ENCODE measurements at regions not wholly inside any gene's neighbourhood (a gene's known extent, or its start where the extent isn't known, plus 50 kb on each side); places are given as distances from the start of the nearest gene placed in this dataset.

GRCh38 chr5:110150199-110150598 lies 460.5 kb downstream of the MAN2A1 start:
- TF ChIP-seq CTCF (IDR thresholded peaks at IDR 0.05; ENCODE audit: low read depth, low read length): no peak
- peak in 1 of 2 donors; percentile 50 for DNase-seq (ENCODE audit: low read depth in 2 of 2)
- no peak overlapping the region for H3K4me3 ChIP-seq (replicated peaks in 1 of 2; ENCODE audit: low read depth in 2 of 2, low read length in 2 of 2)

- no peak for TF ChIP-seq CTCF (IDR thresholded peaks at IDR 0.05; ENCODE audit: low read depth, low read length)
- DNase-seq (ENCODE audit: low read depth in 2 of 2): peak; percentile 34 to 74
- no peak overlapping the region for H3K4me3 ChIP-seq (replicated peaks in 1 of 2; ENCODE audit: low read depth in 2 of 2, low read length in 2 of 2)
Observed at GRCh38 chr5:110159202-110159601, 469.5 kb downstream of the MAN2A1 start.

GRCh38 chr5:110161162-110161561 lies 471.4 kb downstream of the MAN2A1 start:
- TF ChIP-seq CTCF (IDR thresholded peaks at IDR 0.05; ENCODE audit: low read depth, low read length): no peak
- DNase-seq (ENCODE audit: low read depth in 2 of 2): no peak

GRCh38 chr5:110165366-110165765 lies 475.6 kb downstream of the MAN2A1 start:
- no peak for DNase-seq (ENCODE audit: low read depth in 2 of 2)
- TF ChIP-seq CTCF (IDR thresholded peaks at IDR 0.05; ENCODE audit: low read depth, low read length): no peak
- H3K4me3 ChIP-seq (replicated peaks in 1 of 2; ENCODE audit: low read depth in 2 of 2, low read length in 2 of 2): no peak overlapping the region

More at GRCh38 chr5:110161162-110161561, 471.4 kb downstream of the MAN2A1 start:
- no peak overlapping the region for H3K4me3 ChIP-seq (replicated peaks in 1 of 2; ENCODE audit: low read depth in 2 of 2, low read length in 2 of 2)

- no peak overlapping the region for H3K4me3 ChIP-seq (replicated peaks in 1 of 2; ENCODE audit: low read depth in 2 of 2, low read length in 2 of 2)
- no peak for TF ChIP-seq CTCF (IDR thresholded peaks at IDR 0.05; ENCODE audit: low read depth, low read length)
- no peak for DNase-seq (ENCODE audit: low read depth in 2 of 2)
Observed at GRCh38 chr5:110167384-110167783, 477.7 kb downstream of the MAN2A1 start.

GRCh38 chr5:110169461-110169860 lies 479.7 kb downstream of the MAN2A1 start:
- DNase-seq (ENCODE audit: low read depth in 2 of 2): no peak
- TF ChIP-seq CTCF (IDR thresholded peaks at IDR 0.05; ENCODE audit: low read depth, low read length): no peak
- H3K4me3 ChIP-seq (replicated peaks in 1 of 2; ENCODE audit: low read depth in 2 of 2, low read length in 2 of 2): no peak overlapping the region

- no peak overlapping the region for H3K4me3 ChIP-seq (replicated peaks in 1 of 2; ENCODE audit: low read depth in 2 of 2, low read length in 2 of 2)
- TF ChIP-seq CTCF (IDR thresholded peaks at IDR 0.05; ENCODE audit: low read depth, low read length): no peak
- DNase-seq (ENCODE audit: low read depth in 2 of 2): no peak
Observed at GRCh38 chr5:110177729-110178128, 488.0 kb downstream of the MAN2A1 start.
